ENCODE measurements at regions not wholly inside any gene's neighbourhood (a gene's known extent, or its start where the extent isn't known, plus 50 kb on each side); places are given as distances from the start of the nearest gene placed in this dataset.

GRCh38 chr2:128444121-128444771 lies 125.6 kb upstream of the HS6ST1 start:
- no peaks in the 10 kb centered on the region for H3K27me3 ChIP-seq (ENCODE audit: control insufficient read depth in 2 of 2, insufficient read depth in 2 of 2, low read length in 2 of 2)
- no peak overlapping the region for H3K4me3 ChIP-seq (replicated peaks in 1 of 3; ENCODE audit: insufficient read depth in 1 of 3, low read depth in 1 of 3, low read length in 3 of 3)
- no peak for FAIRE-seq
- dilution Hi-C loops (cut with MboI; ENCODE audit: extremely low pct_ligation_motif_present, low sequenced_read_pairs) (no loop called here), intact Hi-C loops (cut with micrococcal nuclease) (no loop called here)
- H3K4me2 ChIP-seq (ENCODE audit: insufficient read depth, low read length), result no peak overlapping the region
- H3K4me1 ChIP-seq (ENCODE audit: control insufficient read depth, extremely low read depth, insufficient read depth, low read length), result no peaks in the 10 kb centered on the region
- H3K79me2 ChIP-seq (ENCODE audit: control insufficient read depth, insufficient read depth, low read length), result no peaks in the 10 kb centered on the region
- ChIA-PET POLR2A (no interaction called here), CTCF (no interaction called here)
- no peak overlapping the region for H2AFZ ChIP-seq (ENCODE audit: low read depth, low read length)
- H3K27ac ChIP-seq (ENCODE audit: insufficient read depth, low read depth, low read length), result no peak overlapping the region
- no peak for DNase-seq (ENCODE audit: low read depth, low spot score)
- H4K20me1 ChIP-seq (replicated peaks; ENCODE audit: control insufficient read depth, extremely low read depth, insufficient read depth, low read length), result no peaks in the 10 kb centered on the region
- H3K36me3 ChIP-seq (ENCODE audit: control insufficient read depth in 2 of 2, extremely low read depth in 1 of 2, insufficient read depth in 2 of 2, low read length in 2 of 2), result no peaks in the 10 kb centered on the region
- TF ChIP-seq POLR2AphosphoS5 (IDR thresholded peaks at IDR 0.05; ENCODE audit: insufficient read depth, low read depth, low read length), result no peak
- TF ChIP-seq EZH2 (IDR thresholded peaks at IDR 0.05; ENCODE audit: borderline replicate concordance, low read depth, low read length, severe bottlenecking), result no peak
- no peaks in the 10 kb centered on the region for H3K9me3 ChIP-seq (replicated peaks; ENCODE audit: control insufficient read depth, insufficient read depth, low read length)
- no TSS peak for BruUV-seq (replicated peaks)
- H3K9ac ChIP-seq (replicated peaks; ENCODE audit: extremely low read depth, insufficient read depth, low read length), result no peak overlapping the region
- no peaks in the 10 kb centered on the region for H3K9me1 ChIP-seq (replicated peaks; ENCODE audit: control insufficient read depth, extremely low read depth, insufficient read depth, low read length)

- H4K20me1 ChIP-seq (replicated peaks; ENCODE audit: control insufficient read depth, extremely low read depth, insufficient read depth, low read length), result no peaks in the 10 kb centered on the region
- no peak overlapping the region for H3K27ac ChIP-seq (ENCODE audit: insufficient read depth, low read depth, low read length)
- FAIRE-seq (no peak), DNase-seq (ENCODE audit: low read depth, low spot score) (no peak)
- dilution Hi-C loops (cut with MboI; ENCODE audit: extremely low pct_ligation_motif_present, low sequenced_read_pairs), result no loop called here
- no peaks in the 10 kb centered on the region for H3K79me2 ChIP-seq (ENCODE audit: control insufficient read depth, insufficient read depth, low read length)
- H3K4me2 ChIP-seq (ENCODE audit: insufficient read depth, low read length), result no peak overlapping the region
- H3K36me3 ChIP-seq (ENCODE audit: control insufficient read depth in 2 of 2, extremely low read depth in 1 of 2, insufficient read depth in 2 of 2, low read length in 2 of 2), result no peaks in the 10 kb centered on the region
- POLR2A ChIA-PET, result no interaction called here
- H3K9me3 ChIP-seq (replicated peaks; ENCODE audit: control insufficient read depth, insufficient read depth, low read length), result no peaks in the 10 kb centered on the region
- intact Hi-C loops (cut with micrococcal nuclease), result no loop called here
- no peaks in the 10 kb centered on the region for H3K9me1 ChIP-seq (replicated peaks; ENCODE audit: control insufficient read depth, extremely low read depth, insufficient read depth, low read length)
- no TSS peak for BruUV-seq (replicated peaks)
- H2AFZ ChIP-seq (ENCODE audit: low read depth, low read length), result no peak overlapping the region
- no peak overlapping the region for H3K9ac ChIP-seq (replicated peaks; ENCODE audit: extremely low read depth, insufficient read depth, low read length)
- CTCF ChIA-PET, result no interaction called here
- no peak overlapping the region for H3K4me3 ChIP-seq (replicated peaks in 1 of 3; ENCODE audit: insufficient read depth in 1 of 3, low read depth in 1 of 3, low read length in 3 of 3)
- H3K27me3 ChIP-seq (ENCODE audit: control insufficient read depth in 2 of 2, insufficient read depth in 2 of 2, low read length in 2 of 2), result no peaks in the 10 kb centered on the region
- H3K4me1 ChIP-seq (ENCODE audit: control insufficient read depth, extremely low read depth, insufficient read depth, low read length), result no peaks in the 10 kb centered on the region
- TF ChIP-seq CTCF (IDR thresholded peaks at IDR 0.05; ENCODE audit: extremely low read depth in 1 of 2, insufficient read depth in 1 of 2, low read depth in 1 of 2, low read length in 2 of 2) (no peak), GATA2 (IDR thresholded peaks at IDR 0.05; ENCODE audit: insufficient read depth, insufficient read length, low read depth, low read length) (no peak), POLR2A (IDR thresholded peaks at IDR 0.05; ENCODE audit: low read depth, low read length) (no peak), FOS (IDR thresholded peaks at IDR 0.05; ENCODE audit: borderline replicate concordance, insufficient read depth, low read length) (no peak), MYC (IDR thresholded peaks at IDR 0.05; ENCODE audit: low read depth, low read length) (no peak), MAX (IDR thresholded peaks at IDR 0.05; ENCODE audit: insufficient read depth, insufficient read length) (no peak), EZH2 (IDR thresholded peaks at IDR 0.05; ENCODE audit: borderline replicate concordance, low read depth, low read length, severe bottlenecking) (no peak), POLR2AphosphoS5 (IDR thresholded peaks at IDR 0.05; ENCODE audit: insufficient read depth, low read depth, low read length) (no peak), JUN (IDR thresholded peaks at IDR 0.05; ENCODE audit: borderline replicate concordance, insufficient read depth, insufficient read length, low read depth) (no peak)
Observed at GRCh38 chr2:128444816-128445522, 126.3 kb upstream of the HS6ST1 start.
